ENCODE measurements at regions not wholly inside any gene's neighbourhood (a gene's known extent, or its start where the extent isn't known, plus 50 kb on each side); places are given as distances from the start of the nearest gene placed in this dataset.

GRCh38 chr7:97470726-97471125, 261.2 kb upstream of the TAC1 start:
- DNase-seq: no peak

GRCh38 chr7:97471491-97471890, 260.4 kb upstream of the TAC1 start:
- no peak for DNase-seq

- DNase-seq: peak; percentile 41
These were observed 252.1 kb upstream of the TAC1 start for GRCh38 chr7:97479740-97480290.

GRCh38 chr7:97480772-97481390, 251.0 kb upstream of the TAC1 start:
- DNase-seq: no peak

GRCh38 chr7:97495487-97495886, 236.4 kb upstream of the TAC1 start:
- DNase-seq: no peak

- peak; percentile 19 for DNase-seq
These were observed 232.7 kb upstream of the TAC1 start for GRCh38 chr7:97499204-97499603.

- no peak for DNase-seq
These were observed 228.4 kb upstream of the TAC1 start for GRCh38 chr7:97503367-97504094.

GRCh38 chr7:97506728-97507127, 225.2 kb upstream of the TAC1 start:
- no peak for DNase-seq

GRCh38 chr7:97512441-97513207, 219.3 kb upstream of the TAC1 start:
- no peak for DNase-seq

- no peak for DNase-seq
These were observed 218.6 kb upstream of the TAC1 start for GRCh38 chr7:97513326-97513725.

- DNase-seq: no peak
These were observed 190.7 kb upstream of the TAC1 start for GRCh38 chr7:97541188-97541587.

GRCh38 chr7:97555857-97556421, 175.9 kb upstream of the TAC1 start:
- peak; percentile 84 for DNase-seq

GRCh38 chr7:97565665-97566064, 166.2 kb upstream of the TAC1 start:
- no peak for DNase-seq

- DNase-seq: no peak
These were observed 158.8 kb upstream of the TAC1 start for GRCh38 chr7:97573065-97573464.

GRCh38 chr7:97576043-97576442, 155.8 kb upstream of the TAC1 start:
- no peak for DNase-seq

GRCh38 chr7:97578225-97578624, 153.7 kb upstream of the TAC1 start:
- DNase-seq: no peak

- DNase-seq: no peak
These were observed 151.7 kb upstream of the TAC1 start for GRCh38 chr7:97580205-97580604.

GRCh38 chr7:97595439-97595838, 136.4 kb upstream of the TAC1 start:
- DNase-seq: no peak

GRCh38 chr7:97601931-97602457, 129.9 kb upstream of the TAC1 start:
- DNase-seq: no peak

GRCh38 chr7:97620495-97620894, 111.4 kb upstream of the TAC1 start:
- DNase-seq: no peak

- no peak for DNase-seq
These were observed 108.6 kb upstream of the TAC1 start for GRCh38 chr7:97623333-97623732.

GRCh38 chr7:97630116-97630515, 101.8 kb upstream of the TAC1 start:
- no peak for DNase-seq

GRCh38 chr7:97635622-97636021, 96.3 kb upstream of the TAC1 start:
- no peak for DNase-seq
